Gastrocnemius medialis (tissue), 4 donors: ENCODE measurements at regions not wholly inside any gene's neighbourhood (a gene's known extent, or its start where the extent isn't known, plus 50 kb on each side); places are given as distances from the start of the nearest gene placed in this dataset.

Experiments used
- POLR2A ChIP-seq, 2 donors: fragments of 450-650 bp; IDR thresholded peaks; one replicate each; pipeline ENCODE4 v1.6.1; 2017; ENCODE audit warnings: antibody characterized with exemption in 2 of 2, mild to moderate bottlenecking in 2 of 2, moderate library complexity in 2 of 2
- TF ChIP-seq, protein P1 (sequence below), 5 experiments: fragments of 450-650 bp in 3 of 5; fragments of 200-600 bp in 2 of 5; sonication (generic) in 2 of 5; IDR thresholded peaks in 4 of 5; conservative IDR thresholded peaks in 1 of 5; 1 replicate in 4 of 5; 2 replicates in 1 of 5; pipeline ENCODE4 v1.5.1; 2016 to 2019; ENCODE audit warnings: antibody characterized with exemption in 5 of 5, mild to moderate bottlenecking in 3 of 5, moderate library complexity in 3 of 5

DNA sequence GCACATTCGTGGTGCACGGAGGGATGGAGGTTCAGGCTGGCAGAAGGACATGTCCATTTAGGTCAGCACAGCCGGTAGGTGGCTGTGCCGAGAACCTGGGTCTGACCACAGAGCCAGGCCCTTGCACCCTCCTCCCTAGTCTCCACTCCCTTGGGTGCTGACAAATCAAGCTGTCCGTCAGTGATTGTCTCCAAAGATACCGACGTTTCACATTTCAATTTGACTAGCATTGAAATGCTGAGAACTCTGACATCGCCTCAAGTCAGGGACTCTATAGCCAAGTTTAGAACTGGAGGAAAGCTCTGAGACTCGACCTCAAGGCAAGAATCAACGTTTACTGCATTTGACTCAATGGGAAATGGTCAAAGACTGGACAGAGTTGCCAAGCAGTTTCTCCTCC lies 1321.1 kb downstream of the TBC1D22A start:
- TF ChIP-seq, protein P1, sequence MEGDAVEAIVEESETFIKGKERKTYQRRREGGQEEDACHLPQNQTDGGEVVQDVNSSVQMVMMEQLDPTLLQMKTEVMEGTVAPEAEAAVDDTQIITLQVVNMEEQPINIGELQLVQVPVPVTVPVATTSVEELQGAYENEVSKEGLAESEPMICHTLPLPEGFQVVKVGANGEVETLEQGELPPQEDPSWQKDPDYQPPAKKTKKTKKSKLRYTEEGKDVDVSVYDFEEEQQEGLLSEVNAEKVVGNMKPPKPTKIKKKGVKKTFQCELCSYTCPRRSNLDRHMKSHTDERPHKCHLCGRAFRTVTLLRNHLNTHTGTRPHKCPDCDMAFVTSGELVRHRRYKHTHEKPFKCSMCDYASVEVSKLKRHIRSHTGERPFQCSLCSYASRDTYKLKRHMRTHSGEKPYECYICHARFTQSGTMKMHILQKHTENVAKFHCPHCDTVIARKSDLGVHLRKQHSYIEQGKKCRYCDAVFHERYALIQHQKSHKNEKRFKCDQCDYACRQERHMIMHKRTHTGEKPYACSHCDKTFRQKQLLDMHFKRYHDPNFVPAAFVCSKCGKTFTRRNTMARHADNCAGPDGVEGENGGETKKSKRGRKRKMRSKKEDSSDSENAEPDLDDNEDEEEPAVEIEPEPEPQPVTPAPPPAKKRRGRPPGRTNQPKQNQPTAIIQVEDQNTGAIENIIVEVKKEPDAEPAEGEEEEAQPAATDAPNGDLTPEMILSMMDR (IDR thresholded peaks at IDR 0.05 in 4 of 5, conservative IDR thresholded peaks at IDR 0.05 in 1 of 5): no peak
- no peak for TF ChIP-seq POLR2A (IDR thresholded peaks at IDR 0.05)
